Ectodermal cell (in vitro differentiated cells): ENCODE measurements at regions not wholly inside any gene's neighbourhood (a gene's known extent, or its start where the extent isn't known, plus 50 kb on each side); places are given as distances from the start of the nearest gene placed in this dataset.

Source experiments
- H3K27ac ChIP-seq: 2 replicates; pipeline ENCODE4 v1.7.0; 2013; ENCODE audit warnings: mild to moderate bottlenecking, low read depth, low read length; ENCODE audit not compliant: insufficient read depth, poor library complexity, severe bottlenecking
- H3K27me3 ChIP-seq: 2 replicates; pipeline ENCODE4 v1.7.0; 2013; ENCODE audit warnings: mild to moderate bottlenecking, low read length; ENCODE audit not compliant: insufficient read depth, control insufficient read depth, poor library complexity, severe bottlenecking
- H3K36me3 ChIP-seq: one replicate; pipeline ENCODE4 v1.7.0; 2013; ENCODE audit warnings: low read length; ENCODE audit not compliant: control insufficient read depth, insufficient read depth
- H3K4me1 ChIP-seq: one replicate; pipeline ENCODE4 v1.7.0; 2013; ENCODE audit warnings: low read length; ENCODE audit not compliant: control insufficient read depth, insufficient read depth
- H3K4me3 ChIP-seq: 2 replicates; pipeline ENCODE4 v1.7.0; 2013; ENCODE audit warnings: low read depth, low read length, control low read depth; ENCODE audit not compliant: insufficient read depth
- H3K9me3 ChIP-seq: 2 replicates; pipeline ENCODE4 v1.7.0; 2013; ENCODE audit warnings: mild to moderate bottlenecking, low read length, moderate library complexity; ENCODE audit not compliant: control insufficient read depth
- WGBS, 2 experiments: methylation state at CpG; one replicate each; pipeline ENCODE4 v1.1.7; 2013; ENCODE audit warnings: missing lambda C conversion rate in 2 of 2; 5-methylcytosine and 5-hydroxymethylcytosine counted together

DNA sequence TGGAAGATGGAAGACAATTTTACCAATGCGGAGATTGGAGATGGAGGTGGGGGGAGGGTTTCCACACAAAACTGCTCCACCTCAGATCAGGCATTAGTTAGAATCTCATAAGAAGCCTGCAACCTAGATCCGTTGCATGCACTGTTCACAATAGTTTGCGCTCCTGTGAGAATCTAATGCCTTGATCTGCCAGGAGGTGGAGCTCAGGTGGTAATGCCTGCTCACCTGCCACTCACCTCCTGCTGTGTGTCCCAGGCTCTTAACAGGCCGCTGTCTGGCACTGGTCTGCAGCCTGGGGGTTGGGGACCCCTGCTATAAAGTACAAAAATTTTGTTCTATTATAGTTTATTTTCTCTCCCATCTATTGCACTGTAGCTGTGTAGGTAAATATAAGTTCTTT lies 84.9 kb upstream of the FOXG1 start:
- WGBS, 2 experiments = 76 to 77% methylated on average over 3 to 4 of the region's 4 CpGs
- Histone ChIP-seq H3K36me3 (no peaks in the 10 kb centered on the region), H3K9me3 (no peaks in the 10 kb centered on the region), H3K27ac (no peak overlapping the region), H3K4me1 (no peaks in the 10 kb centered on the region), H3K27me3 (no peaks in the 10 kb centered on the region), H3K4me3 (no peak overlapping the region)

DNA sequence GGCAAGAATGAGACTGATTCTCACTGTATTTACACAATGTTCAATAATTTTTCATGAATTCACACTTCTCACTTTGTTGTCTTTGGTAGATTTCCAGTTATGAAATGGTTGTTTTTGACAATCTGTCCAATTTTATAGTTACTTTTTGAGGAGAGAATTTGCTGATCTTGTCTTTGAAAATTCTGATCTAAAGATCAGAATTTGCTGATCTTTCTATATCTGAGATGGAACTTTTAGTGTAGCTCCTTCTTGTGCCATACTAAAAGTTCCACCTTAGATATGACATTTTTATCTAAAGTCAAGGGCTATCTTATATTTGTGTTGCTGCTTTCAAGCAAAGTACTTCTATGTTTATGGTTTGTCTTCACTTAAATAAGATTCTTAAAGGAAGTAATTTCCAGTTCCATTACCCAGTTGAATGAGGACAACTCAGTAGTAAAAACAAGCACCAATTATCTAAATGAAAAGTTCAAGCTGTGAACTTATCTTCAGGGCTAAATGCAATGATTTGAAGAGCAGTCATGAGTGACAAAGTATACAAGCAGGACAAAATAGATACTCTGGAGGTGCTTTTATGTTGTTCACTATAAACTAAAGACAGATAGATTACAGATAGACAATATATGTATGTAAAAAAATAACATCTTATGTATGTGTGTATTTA lies 76.4 kb upstream of the FOXG1 start:
- Histone ChIP-seq H3K4me3 (no peak overlapping the region), H3K36me3 (no peaks in the 10 kb centered on the region), H3K4me1 (no peaks in the 10 kb centered on the region), H3K27me3 (no peaks in the 10 kb centered on the region), H3K27ac (no peak overlapping the region), H3K9me3 (no peaks in the 10 kb centered on the region)

DNA sequence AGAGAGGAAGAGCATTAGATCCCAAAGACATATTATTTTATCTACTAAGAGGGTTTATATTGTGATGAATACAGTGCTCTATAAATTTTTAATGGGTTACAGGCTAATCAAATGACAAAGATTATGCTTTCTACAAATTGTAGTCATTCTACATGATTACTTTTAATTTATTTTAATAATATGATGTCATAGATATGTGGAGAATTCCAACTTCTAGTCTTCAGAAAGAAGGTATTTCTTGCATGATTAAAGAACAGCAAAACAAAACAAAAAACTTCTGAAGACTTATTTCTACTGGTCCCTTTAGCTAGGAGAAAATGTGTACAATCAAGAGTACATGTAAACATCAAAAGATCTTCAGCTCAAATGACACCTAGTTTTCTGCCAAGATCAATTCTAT lies 71.5 kb upstream of the FOXG1 start:
- Histone ChIP-seq H3K36me3 (no peaks in the 10 kb centered on the region), H3K27ac (no peak overlapping the region), H3K27me3 (no peaks in the 10 kb centered on the region), H3K4me1 (no peaks in the 10 kb centered on the region), H3K4me3 (no peak overlapping the region), H3K9me3 (no peaks in the 10 kb centered on the region)

DNA sequence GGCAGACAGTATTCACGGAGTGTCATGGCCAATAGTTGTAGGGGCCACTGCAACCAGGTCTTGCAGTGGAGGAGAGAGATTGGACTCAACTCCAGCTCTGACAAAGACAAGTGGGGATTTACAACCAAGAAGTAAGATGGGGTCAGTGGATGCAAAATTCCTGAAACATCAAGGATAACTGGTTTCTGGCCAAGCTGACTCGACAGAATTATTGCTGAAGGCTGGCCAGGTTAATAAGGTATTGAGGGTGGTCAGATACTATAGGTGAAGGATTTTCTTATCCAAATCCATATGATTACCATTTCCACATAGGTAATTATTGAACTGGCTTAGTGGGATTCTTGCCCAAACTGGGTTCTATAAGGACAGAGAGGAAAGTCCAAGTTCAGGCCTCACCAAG lies 64.9 kb upstream of the FOXG1 start:
- Histone ChIP-seq H3K9me3 (no peaks in the 10 kb centered on the region), H3K36me3 (no peaks in the 10 kb centered on the region), H3K4me3 (no peak overlapping the region), H3K27me3 (no peaks in the 10 kb centered on the region), H3K27ac (no peak overlapping the region), H3K4me1 (no peaks in the 10 kb centered on the region)
- 88 to 96% methylated on average over 2 of the region's 2 CpGs for WGBS, 2 experiments

DNA sequence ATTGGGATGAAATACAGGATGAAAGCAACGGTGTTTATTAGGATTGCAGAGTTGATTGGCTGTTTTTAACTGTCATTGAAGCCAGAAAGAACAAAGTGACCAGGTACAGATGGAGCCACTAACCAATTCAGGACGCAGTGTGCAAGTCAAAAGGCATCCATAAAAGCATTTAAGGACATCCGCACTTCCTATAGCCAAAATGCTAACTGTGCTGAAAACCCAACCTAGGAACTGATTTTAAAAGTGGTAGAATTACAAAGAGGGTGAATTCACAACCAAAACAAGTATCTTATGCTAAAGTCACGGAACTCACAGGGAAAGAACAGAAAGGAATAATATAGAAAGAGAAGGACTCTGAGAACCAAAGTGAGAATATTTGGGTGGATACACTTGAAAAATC lies 63.1 kb upstream of the FOXG1 start:
- 91 to 92% methylated on average over 4 of the region's 4 CpGs for WGBS, 2 experiments
- no peaks in the 10 kb centered on the region for H3K4me1 ChIP-seq
- H3K36me3 ChIP-seq = no peaks in the 10 kb centered on the region
- no peaks in the 10 kb centered on the region for H3K27me3 ChIP-seq
- no peak overlapping the region for H3K4me3 ChIP-seq
- H3K9me3 ChIP-seq = no peaks in the 10 kb centered on the region
- no peak overlapping the region for H3K27ac ChIP-seq

DNA sequence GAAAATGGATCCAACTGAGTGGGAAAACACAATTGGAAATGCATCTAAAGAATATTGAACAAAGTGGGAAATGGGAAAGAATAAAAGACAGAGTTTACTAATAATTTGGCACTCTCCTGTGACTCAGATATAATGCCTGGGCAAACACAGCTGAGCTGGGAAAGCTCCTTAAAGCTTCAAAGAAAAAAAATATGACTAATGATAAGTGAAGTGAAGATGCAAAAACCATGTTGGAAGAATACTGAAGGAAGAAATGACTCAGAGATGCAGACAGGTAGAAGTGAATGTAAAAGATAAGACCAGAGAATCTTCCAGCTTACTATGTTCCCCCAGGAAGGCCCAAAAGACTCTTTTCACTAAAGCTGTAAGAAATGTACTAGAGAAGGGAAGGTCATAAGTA lies 62.4 kb upstream of the FOXG1 start:
- Histone ChIP-seq H3K4me3 (no peak overlapping the region), H3K27me3 (no peaks in the 10 kb centered on the region), H3K27ac (no peak overlapping the region), H3K9me3 (no peaks in the 10 kb centered on the region), H3K4me1 (no peaks in the 10 kb centered on the region), H3K36me3 (no peaks in the 10 kb centered on the region)

DNA sequence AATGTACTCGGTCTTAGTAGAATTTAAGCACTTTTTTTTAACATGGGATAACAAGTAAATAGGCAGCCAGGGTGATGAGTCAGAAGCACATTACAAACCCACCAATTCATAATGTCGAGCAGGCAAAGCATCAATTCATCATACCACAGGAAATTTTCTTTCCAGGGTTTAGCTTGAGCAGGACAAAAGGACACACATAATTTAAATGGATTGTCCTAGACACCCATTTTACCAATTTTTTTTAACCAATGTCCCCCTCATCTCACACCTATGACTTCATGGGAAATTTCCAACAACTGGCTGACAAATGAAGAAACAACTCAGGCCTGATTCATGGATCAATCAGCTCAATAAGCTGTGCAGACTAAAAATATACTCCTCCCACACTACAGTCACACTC lies 58.8 kb upstream of the FOXG1 start:
- Histone ChIP-seq H3K4me3 (no peak overlapping the region), H3K36me3 (no peaks in the 10 kb centered on the region), H3K9me3 (no peaks in the 10 kb centered on the region), H3K4me1 (no peaks in the 10 kb centered on the region), H3K27me3 (no peaks in the 10 kb centered on the region), H3K27ac (no peak overlapping the region)
- WGBS, 2 experiments = 93 to 98% methylated on average over 2 of the region's 2 CpGs

DNA sequence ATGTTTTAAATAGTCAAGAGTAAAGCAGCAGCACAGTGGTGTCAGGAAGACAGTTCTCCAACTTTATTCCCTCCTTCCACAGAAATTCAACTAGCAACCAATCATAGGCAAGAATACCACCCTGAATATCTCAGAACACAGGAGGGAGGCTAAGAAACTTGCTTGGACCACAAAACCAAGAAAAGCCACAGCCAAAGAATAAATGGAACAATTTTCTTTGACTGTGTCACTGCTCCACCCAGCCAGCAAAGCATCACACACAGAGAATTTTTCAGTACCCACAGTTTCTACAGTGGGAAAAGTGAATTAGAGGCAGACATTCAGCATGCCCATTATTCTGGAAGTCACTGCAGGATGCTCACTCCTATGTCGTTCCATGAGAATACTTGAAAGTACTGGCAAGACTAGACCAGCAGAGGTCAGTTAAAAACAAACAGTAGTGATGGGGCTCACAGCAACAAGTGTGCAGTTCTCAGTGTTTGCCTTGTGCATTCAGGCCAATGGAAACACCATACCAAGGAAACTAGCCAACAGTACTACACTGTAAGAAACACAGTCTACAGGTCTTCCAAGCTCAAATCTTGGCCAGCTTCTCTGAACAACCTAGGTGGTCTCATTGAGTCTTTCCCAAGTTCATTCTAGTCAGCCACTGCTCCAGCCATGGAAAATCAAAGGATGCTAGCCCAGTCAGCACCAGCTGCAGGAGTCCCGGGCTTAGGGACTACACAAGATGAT lies 56.8 kb upstream of the FOXG1 start:
- Histone ChIP-seq H3K36me3 (no peaks in the 10 kb centered on the region), H3K27me3 (no peaks in the 10 kb centered on the region)

More for the DNA sequence above, 56.8 kb upstream of the FOXG1 start:
- Histone ChIP-seq H3K27ac (no peak overlapping the region), H3K4me3 (no peak overlapping the region), H3K4me1 (no peaks in the 10 kb centered on the region), H3K9me3 (no peaks in the 10 kb centered on the region)
- WGBS, 2 experiments = 74 to 86% methylated on average over 2 of the region's 2 CpGs
